Upper lobe of right lung (tissue), 1 donor: ENCODE measurements at regions not wholly inside any gene's neighbourhood (a gene's known extent, or its start where the extent isn't known, plus 50 kb on each side); places are given as distances from the start of the nearest gene placed in this dataset.

Experiments
- ATAC-seq: fragments of 200-7000 bp; cut with Tn5 transposase; one replicate; pipeline ENCODE4 v1.9.1; 2020; ENCODE audit warnings: mild to moderate bottlenecking, moderate library complexity
- DNase-seq: peaks from one replicate; pipeline ENCODE4 v3.0.0-alpha.2; 2020
- H3K27ac ChIP-seq: fragments of 200-600 bp; one replicate; pipeline ENCODE4 v1.8.0; 2022
- H3K27me3 ChIP-seq: fragments of 200-600 bp; one replicate; pipeline ENCODE4 v1.8.0; 2022; ENCODE audit warnings: mild to moderate bottlenecking
- H3K36me3 ChIP-seq: fragments of 200-600 bp; one replicate; pipeline ENCODE4 v1.8.0; 2022
- H3K4me1 ChIP-seq: fragments of 200-600 bp; one replicate; pipeline ENCODE4 v1.8.0; 2022
- H3K4me3 ChIP-seq: fragments of 200-600 bp; one replicate; pipeline ENCODE4 v1.8.0; 2022; ENCODE audit warnings: mild to moderate bottlenecking
- H3K9me3 ChIP-seq: fragments of 200-600 bp; one replicate; pipeline ENCODE4 v1.8.0; 2022
- intact Hi-C: fragments of 100-400 bp; cut with DNase I; formaldehyde crosslinking; loops from one replicate; pipeline ENCODE4 v1.11.0; 2022
- TF ChIP-seq, protein P1 (sequence below): fragments of 200-600 bp; IDR thresholded peaks from one replicate; pipeline ENCODE4 v1.8.0; 2022; ENCODE audit warnings: antibody characterized with exemption
- donor health status: DM: no; HTN: yes; CAD: no; lungs with severe emphysema.

DNA sequence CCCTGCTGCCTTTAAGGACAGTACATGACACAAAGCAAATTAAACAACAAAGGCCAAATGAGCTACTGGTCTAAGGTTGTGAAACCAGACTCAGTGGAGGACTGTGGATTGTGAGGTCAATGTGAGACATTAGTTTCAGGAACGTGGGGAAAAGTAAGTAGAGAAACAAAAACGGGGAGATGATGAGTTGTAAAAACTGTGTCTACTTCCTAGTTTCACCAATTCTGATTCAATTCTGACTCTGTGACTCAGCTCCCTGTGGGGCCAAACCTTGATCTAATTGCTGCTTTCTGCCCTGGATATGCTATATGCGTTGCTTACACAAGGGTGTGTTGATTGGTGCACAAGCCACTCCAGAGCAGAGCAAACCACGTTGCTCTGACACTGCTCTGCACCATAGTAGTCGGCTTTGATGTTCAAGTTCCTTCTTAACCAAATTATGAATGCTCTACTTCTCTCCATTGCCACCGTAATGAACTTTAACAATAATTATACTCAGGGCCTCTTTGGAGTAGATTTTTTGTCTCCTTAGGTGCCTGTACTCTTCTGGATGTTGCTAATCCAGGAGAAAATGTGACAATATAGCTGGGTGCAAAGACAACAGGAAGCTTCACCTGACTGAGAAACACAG lies 1640.1 kb upstream of the CELF4 start:
- Histone ChIP-seq H3K27ac (no peak overlapping the region), H3K4me3 (no peak overlapping the region), H3K4me1 (no peaks in the 10 kb centered on the region), H3K9me3 (no peaks in the 10 kb centered on the region), H3K36me3 (no peaks in the 10 kb centered on the region), H3K27me3 (no peaks in the 10 kb centered on the region)
- ATAC-seq: no peak
- intact Hi-C loops: no loop called here
- DNase-seq: no peak
- TF ChIP-seq, protein P1, sequence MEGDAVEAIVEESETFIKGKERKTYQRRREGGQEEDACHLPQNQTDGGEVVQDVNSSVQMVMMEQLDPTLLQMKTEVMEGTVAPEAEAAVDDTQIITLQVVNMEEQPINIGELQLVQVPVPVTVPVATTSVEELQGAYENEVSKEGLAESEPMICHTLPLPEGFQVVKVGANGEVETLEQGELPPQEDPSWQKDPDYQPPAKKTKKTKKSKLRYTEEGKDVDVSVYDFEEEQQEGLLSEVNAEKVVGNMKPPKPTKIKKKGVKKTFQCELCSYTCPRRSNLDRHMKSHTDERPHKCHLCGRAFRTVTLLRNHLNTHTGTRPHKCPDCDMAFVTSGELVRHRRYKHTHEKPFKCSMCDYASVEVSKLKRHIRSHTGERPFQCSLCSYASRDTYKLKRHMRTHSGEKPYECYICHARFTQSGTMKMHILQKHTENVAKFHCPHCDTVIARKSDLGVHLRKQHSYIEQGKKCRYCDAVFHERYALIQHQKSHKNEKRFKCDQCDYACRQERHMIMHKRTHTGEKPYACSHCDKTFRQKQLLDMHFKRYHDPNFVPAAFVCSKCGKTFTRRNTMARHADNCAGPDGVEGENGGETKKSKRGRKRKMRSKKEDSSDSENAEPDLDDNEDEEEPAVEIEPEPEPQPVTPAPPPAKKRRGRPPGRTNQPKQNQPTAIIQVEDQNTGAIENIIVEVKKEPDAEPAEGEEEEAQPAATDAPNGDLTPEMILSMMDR: no peak

DNA sequence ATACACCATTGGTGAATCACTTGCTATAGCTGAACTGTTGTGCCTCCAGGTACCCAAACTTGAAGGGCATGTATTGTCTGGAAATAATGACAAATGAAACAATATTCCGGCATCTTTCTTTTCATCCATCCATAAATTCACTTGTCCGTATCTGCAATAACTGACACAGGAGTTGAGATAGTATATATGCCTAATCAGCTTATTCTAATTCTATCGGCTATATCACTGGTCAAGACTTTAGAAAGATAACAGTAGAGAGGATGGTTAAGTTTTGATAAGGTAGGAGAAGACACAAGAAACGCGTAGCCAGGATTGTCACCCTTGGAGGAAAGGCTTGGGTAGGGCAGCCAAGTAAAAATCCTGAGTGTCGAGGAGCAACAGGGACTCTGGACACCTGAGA lies 1634.6 kb upstream of the CELF4 start:
- H3K36me3 ChIP-seq: no peaks in the 10 kb centered on the region
- TF ChIP-seq, protein P1: no peak
- H3K27ac ChIP-seq: no peak overlapping the region
- intact Hi-C loops: no loop called here
- ATAC-seq (no peak), DNase-seq (no peak)
- no peaks in the 10 kb centered on the region for H3K9me3 ChIP-seq
- H3K4me3 ChIP-seq: no peak overlapping the region
- no peaks in the 10 kb centered on the region for H3K27me3 ChIP-seq
- no peaks in the 10 kb centered on the region for H3K4me1 ChIP-seq

DNA sequence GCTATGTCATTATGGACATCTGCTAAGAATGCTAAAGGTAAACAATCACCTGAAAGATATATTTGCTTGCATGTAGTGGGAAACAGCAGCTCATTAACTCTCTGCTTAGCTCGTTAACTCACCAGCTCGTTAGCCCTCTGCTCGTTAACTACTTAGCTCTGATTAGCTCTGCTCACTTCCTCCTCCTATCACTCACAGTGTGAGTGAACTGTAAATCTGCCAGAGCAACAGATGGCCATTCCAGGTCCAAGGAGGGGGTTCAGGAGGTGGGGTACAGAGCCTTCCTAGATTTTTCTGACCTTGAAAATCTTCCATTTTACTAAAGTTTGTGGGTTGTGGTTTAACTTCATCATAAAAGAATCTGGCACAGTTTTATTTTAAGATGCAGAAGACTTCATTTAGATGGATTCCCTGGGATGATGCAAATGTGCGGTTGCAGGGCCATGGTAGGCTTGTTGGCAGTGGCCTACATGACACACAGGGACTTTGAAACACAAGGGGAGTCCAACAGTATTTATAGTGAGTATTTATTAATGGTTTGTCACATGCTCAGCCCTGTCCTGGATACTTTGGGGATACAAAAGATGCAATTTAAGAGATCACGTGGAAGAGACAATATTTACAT lies 1633.7 kb upstream of the CELF4 start:
- H3K4me3 ChIP-seq: no peak overlapping the region
- intact Hi-C loops: no loop called here
- ATAC-seq (no peak), DNase-seq (no peak)
- H3K4me1 ChIP-seq: no peaks in the 10 kb centered on the region
- TF ChIP-seq, protein P1: no peak
- no peaks in the 10 kb centered on the region for H3K27me3 ChIP-seq
- no peaks in the 10 kb centered on the region for H3K9me3 ChIP-seq
- H3K36me3 ChIP-seq: no peaks in the 10 kb centered on the region
- no peak overlapping the region for H3K27ac ChIP-seq

DNA sequence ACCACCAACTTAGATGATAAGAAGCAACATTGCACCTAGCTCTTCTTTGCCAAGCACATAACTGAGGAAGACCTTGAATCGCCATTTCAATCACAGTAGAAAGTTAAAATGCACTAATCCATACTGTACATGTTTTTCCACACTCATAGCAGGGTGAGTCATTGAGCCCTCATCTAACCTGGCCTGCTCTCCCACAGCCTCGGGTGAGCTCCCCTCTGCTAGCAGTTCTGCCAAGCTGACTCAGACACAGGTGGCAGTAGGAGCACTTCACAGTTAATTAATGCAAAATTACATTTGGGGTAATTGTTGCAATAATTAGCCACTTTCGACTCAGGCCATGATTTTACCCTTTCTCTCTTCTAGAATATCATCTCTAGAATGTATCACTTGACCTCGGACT lies 1632.8 kb upstream of the CELF4 start:
- Histone ChIP-seq H3K27ac (no peak overlapping the region), H3K9me3 (no peaks in the 10 kb centered on the region), H3K27me3 (no peaks in the 10 kb centered on the region), H3K36me3 (no peaks in the 10 kb centered on the region), H3K4me1 (no peaks in the 10 kb centered on the region), H3K4me3 (no peak overlapping the region)
- TF ChIP-seq, protein P1: no peak
- intact Hi-C loops: no loop called here
- no peak for DNase-seq
- no peak for ATAC-seq

DNA sequence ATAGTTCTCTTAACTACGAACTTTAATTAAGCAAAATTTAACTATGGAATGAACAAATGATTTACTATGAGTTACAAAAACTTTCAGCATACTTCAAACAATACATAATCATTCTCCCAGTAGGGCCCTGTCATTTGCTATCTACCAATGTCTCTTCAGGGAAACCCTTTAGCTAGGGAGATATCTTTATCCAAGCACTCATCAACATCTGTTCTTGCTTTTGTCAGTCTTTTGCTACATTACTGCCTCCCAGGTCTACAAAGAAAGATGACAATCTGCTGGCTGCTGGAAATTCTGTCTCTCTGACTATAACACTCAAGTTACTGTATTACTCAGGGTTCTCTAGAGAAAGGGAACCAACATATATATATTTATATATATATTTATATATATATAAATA lies 1626.3 kb upstream of the CELF4 start:
- no peak for DNase-seq
- H3K4me1 ChIP-seq: no peaks in the 10 kb centered on the region
- intact Hi-C loops: no loop called here
- H3K27ac ChIP-seq: no peak overlapping the region
- TF ChIP-seq, protein P1: no peak
- ATAC-seq: no peak
- H3K36me3 ChIP-seq: no peaks in the 10 kb centered on the region
- H3K9me3 ChIP-seq: no peaks in the 10 kb centered on the region
- H3K27me3 ChIP-seq: no peaks in the 10 kb centered on the region
- H3K4me3 ChIP-seq: no peak overlapping the region

DNA sequence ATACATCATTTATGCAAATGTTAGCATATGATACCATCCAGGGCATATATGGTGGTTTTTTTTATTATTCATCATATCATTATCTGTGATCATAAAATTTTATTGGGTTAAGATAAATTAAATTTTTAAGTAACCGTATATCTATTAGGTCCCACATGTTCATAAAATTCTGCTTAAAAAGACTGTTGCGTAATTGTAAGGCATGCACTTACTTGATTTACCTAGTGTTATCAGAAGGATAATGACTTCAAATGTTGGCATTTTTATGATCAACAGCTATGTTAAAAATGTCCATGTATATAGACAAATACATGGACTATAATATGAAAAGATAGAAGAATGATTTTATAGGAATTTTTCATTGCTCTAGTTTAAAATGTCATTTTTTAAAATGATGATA lies 1625.5 kb upstream of the CELF4 start:
- intact Hi-C loops: no loop called here
- ATAC-seq (no peak), DNase-seq (no peak)
- TF ChIP-seq, protein P1: no peak
- no peak overlapping the region for H3K4me3 ChIP-seq
- H3K9me3 ChIP-seq: no peaks in the 10 kb centered on the region
- H3K36me3 ChIP-seq: no peaks in the 10 kb centered on the region
- H3K4me1 ChIP-seq: no peaks in the 10 kb centered on the region
- H3K27me3 ChIP-seq: no peaks in the 10 kb centered on the region
- no peak overlapping the region for H3K27ac ChIP-seq
